PC-9 (cell line): ENCODE measurements at regions not wholly inside any gene's neighbourhood (a gene's known extent, or its start where the extent isn't known, plus 50 kb on each side); places are given as distances from the start of the nearest gene placed in this dataset.

ENCODE experiments used
- BruUV-seq: library from RNA; stranded (reverse); fragments of 400-500 nt; replicated peaks from 2 replicates; lab custom pipeline; 2021; lab: Mats Ljungman, UMichigan
- CTCF ChIA-PET: fragments of 300-600 bp; sonication (Branson Sonifier 250); formaldehyde crosslinking; loops from one replicate; lab custom pipeline; 2022; ENCODE audit warnings: antibody characterized with exemption; lab: Charles Lee
- POLR2A ChIA-PET: fragments of 300-600 bp; sonication (Branson Sonifier 250); formaldehyde crosslinking; loops from one replicate; lab custom pipeline; 2022; ENCODE audit warnings: antibody characterized with exemption; ENCODE audit not compliant: unreplicated experiment; lab: Charles Lee
- DNase-seq, 2 experiments: peaks; one replicate each; pipeline versions ENCODE4 v3.0.0 to v3.0.0-alpha.2; 2015 to 2022; ENCODE audit warnings: mixed read lengths in 1 of 2
- H2AFZ ChIP-seq: fragments of 200-600 bp; sonication (generic); 2 replicates; pipeline ENCODE4 v1.8.1; 2017; ENCODE audit warnings: antibody characterized with exemption
- H3F3A ChIP-seq: fragments of 200-600 bp; sonication (generic); 2 replicates; pipeline ENCODE4 v1.8.1; 2017; ENCODE audit warnings: antibody characterized with exemption, mild to moderate bottlenecking, low read depth; ENCODE audit not compliant: insufficient read depth
- H3K27ac ChIP-seq: fragments of 200-600 bp; sonication (generic); 2 replicates; pipeline ENCODE4 v1.6.1; 2016; ENCODE audit warnings: mixed run types
- H3K27me3 ChIP-seq: fragments of 200-600 bp; sonication (generic); 2 replicates; pipeline ENCODE4 v1.6.1; 2016; ENCODE audit warnings: low read depth, mixed run types; ENCODE audit not compliant: insufficient read depth
- H3K36me3 ChIP-seq: fragments of 200-600 bp; sonication (generic); 2 replicates; pipeline ENCODE4 v1.6.1; 2016; ENCODE audit warnings: low read depth, mixed run types
- H3K4me1 ChIP-seq: fragments of 200-600 bp; sonication (generic); replicated peaks from 2 replicates; pipeline ENCODE4 v1.6.1; 2016; ENCODE audit warnings: mixed run types; ENCODE audit not compliant: insufficient read depth
- H3K4me2 ChIP-seq: fragments of 200-600 bp; sonication (generic); 2 replicates; pipeline ENCODE4 v1.6.1; 2017; ENCODE audit warnings: mixed run types
- H3K4me3 ChIP-seq: fragments of 200-600 bp; sonication (generic); 2 replicates; pipeline ENCODE4 v1.6.1; 2016; ENCODE audit warnings: mixed run types
- H3K79me2 ChIP-seq: fragments of 200-600 bp; sonication (generic); 2 replicates; pipeline ENCODE4 v1.6.1; 2017; ENCODE audit warnings: low read depth, mixed run types
- H3K9me2 ChIP-seq: fragments of 200-600 bp; sonication (generic); 2 replicates; pipeline ENCODE4 v1.8.1; 2017; ENCODE audit warnings: mild to moderate bottlenecking; ENCODE audit not compliant: insufficient read depth
- H3K9me3 ChIP-seq: fragments of 200-600 bp; sonication (generic); 2 replicates; pipeline ENCODE4 v1.8.1; 2016; ENCODE audit warnings: low read depth; ENCODE audit not compliant: insufficient read depth
- H4K20me1 ChIP-seq: fragments of 200-600 bp; sonication (generic); 2 replicates; pipeline ENCODE4 v1.8.1; 2017; ENCODE audit not compliant: insufficient read depth
- EZH2 ChIP-seq: fragments of 200-600 bp; sonication (generic); IDR thresholded peaks from 2 replicates; pipeline ENCODE4 v1.8.0; 2017; ENCODE audit warnings: antibody characterized with exemption, low read depth
- intact Hi-C: fragments of 100-400 bp; cut with micrococcal nuclease; formaldehyde crosslinking; loops from one replicate; pipeline ENCODE4 v1.10.0; 2022; ENCODE audit not compliant: unreplicated experiment
- TF ChIP-seq, protein P1 (sequence below): fragments of 200-600 bp; sonication (generic); conservative IDR thresholded peaks from 2 replicates; pipeline ENCODE4 v1.6.1; 2017; ENCODE audit warnings: mixed run types, antibody characterized with exemption, mild to moderate bottlenecking, moderate library complexity

- H3K4me3 ChIP-seq: no peak overlapping the region
- H3K36me3 ChIP-seq: no peaks in the 10 kb centered on the region
- H3K27me3 ChIP-seq: peaks cover 50% of the 10 kb centered on the region
- H4K20me1 ChIP-seq: no peaks in the 10 kb centered on the region
- TF ChIP-seq, protein P1, sequence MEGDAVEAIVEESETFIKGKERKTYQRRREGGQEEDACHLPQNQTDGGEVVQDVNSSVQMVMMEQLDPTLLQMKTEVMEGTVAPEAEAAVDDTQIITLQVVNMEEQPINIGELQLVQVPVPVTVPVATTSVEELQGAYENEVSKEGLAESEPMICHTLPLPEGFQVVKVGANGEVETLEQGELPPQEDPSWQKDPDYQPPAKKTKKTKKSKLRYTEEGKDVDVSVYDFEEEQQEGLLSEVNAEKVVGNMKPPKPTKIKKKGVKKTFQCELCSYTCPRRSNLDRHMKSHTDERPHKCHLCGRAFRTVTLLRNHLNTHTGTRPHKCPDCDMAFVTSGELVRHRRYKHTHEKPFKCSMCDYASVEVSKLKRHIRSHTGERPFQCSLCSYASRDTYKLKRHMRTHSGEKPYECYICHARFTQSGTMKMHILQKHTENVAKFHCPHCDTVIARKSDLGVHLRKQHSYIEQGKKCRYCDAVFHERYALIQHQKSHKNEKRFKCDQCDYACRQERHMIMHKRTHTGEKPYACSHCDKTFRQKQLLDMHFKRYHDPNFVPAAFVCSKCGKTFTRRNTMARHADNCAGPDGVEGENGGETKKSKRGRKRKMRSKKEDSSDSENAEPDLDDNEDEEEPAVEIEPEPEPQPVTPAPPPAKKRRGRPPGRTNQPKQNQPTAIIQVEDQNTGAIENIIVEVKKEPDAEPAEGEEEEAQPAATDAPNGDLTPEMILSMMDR: no peak
- no peak for TF ChIP-seq EZH2
- H3K9me3 ChIP-seq: no peaks in the 10 kb centered on the region; the same call in 1 of the 2 replicates
- intact Hi-C loops: no loop called here
- no peak overlapping the region for H3K4me2 ChIP-seq
- no peaks in the 10 kb centered on the region for H3K9me2 ChIP-seq
- DNase-seq: no peak
- no peak overlapping the region for H2AFZ ChIP-seq
- no peaks in the 10 kb centered on the region for H3K4me1 ChIP-seq
- POLR2A ChIA-PET: no interaction called here
- no peaks in the 10 kb centered on the region for H3F3A ChIP-seq
- no peaks in the 10 kb centered on the region for H3K79me2 ChIP-seq
- no TSS peak for BruUV-seq
- CTCF ChIA-PET: no interaction called here
- no peak overlapping the region for H3K27ac ChIP-seq
Observed at GRCh38 chr6:15849395-15849794, 186.6 kb upstream of the DTNBP1 start.

DNA sequence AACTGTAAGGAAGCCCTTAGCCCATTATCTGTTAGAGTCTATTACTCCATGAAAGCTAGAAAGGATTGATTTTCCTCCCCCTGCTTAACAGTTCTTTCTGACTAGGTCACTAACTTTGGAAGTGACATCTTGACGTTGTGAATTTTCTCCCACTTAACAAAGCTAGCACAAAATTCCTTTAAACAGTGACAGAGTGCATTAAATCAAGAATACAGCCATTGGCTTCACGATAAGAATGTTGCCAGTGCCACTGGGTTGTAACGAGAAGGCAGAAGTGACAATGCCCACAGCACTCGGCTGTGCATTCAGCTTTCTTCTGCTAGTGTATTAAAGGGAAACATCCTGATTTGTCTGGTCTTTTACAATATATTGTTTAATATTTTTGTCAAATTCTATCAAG lies 182.7 kb upstream of the DTNBP1 start:
- H3K36me3 ChIP-seq: no peaks in the 10 kb centered on the region
- no peak overlapping the region for H3K4me3 ChIP-seq
- H3K79me2 ChIP-seq: no peaks in the 10 kb centered on the region
- H3K27ac ChIP-seq: no peak overlapping the region
- no peak for DNase-seq
- H3K4me1 ChIP-seq: no peaks in the 10 kb centered on the region
- no peaks in the 10 kb centered on the region for H3K9me2 ChIP-seq
- ChIA-PET CTCF (no interaction called here), POLR2A (no interaction called here)
- no TSS peak for BruUV-seq
- no peaks in the 10 kb centered on the region for H4K20me1 ChIP-seq
- H2AFZ ChIP-seq: no peak overlapping the region
- H3K27me3 ChIP-seq: peaks cover 75% of the 10 kb centered on the region
- H3F3A ChIP-seq: no peaks in the 10 kb centered on the region
- intact Hi-C loops: no loop called here
- H3K4me2 ChIP-seq: no peak overlapping the region
- TF ChIP-seq, protein P1: no peak
- no peak for TF ChIP-seq EZH2
- H3K9me3 ChIP-seq: no peaks in the 10 kb centered on the region; the same call in 1 of the 2 replicates

DNA sequence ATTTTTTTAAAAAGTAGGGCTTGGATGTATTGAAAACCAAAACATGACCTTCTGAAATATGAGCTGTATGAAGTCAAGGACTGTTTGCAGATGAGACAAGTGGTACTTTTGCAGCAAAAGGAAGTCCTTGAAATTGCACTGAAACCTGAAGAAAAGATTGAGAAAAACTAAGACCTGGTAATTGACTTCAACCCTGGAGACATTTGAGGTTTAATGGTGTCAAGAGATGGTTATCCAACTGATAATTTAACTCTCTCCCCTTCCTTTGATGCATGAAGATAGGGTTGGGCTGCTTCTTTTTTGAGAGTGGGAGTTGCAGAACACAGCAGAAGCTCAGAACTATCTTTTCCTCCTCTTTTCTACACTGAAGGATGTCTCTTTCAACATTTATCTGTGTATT lies 180.9 kb upstream of the DTNBP1 start:
- TF ChIP-seq EZH2: no peak
- TF ChIP-seq, protein P1: no peak
- no peak overlapping the region for H2AFZ ChIP-seq
- H3K36me3 ChIP-seq: no peaks in the 10 kb centered on the region
- intact Hi-C loops: no loop called here
- peaks cover 73% of the 10 kb centered on the region for H3K27me3 ChIP-seq
- ChIA-PET POLR2A (no interaction called here), CTCF (no interaction called here)
- no peaks in the 10 kb centered on the region for H3K79me2 ChIP-seq
- no peak for DNase-seq
- H4K20me1 ChIP-seq: no peaks in the 10 kb centered on the region
- H3K4me3 ChIP-seq: no peak overlapping the region
- no TSS peak for BruUV-seq
- H3K9me2 ChIP-seq: no peaks in the 10 kb centered on the region
- H3K4me2 ChIP-seq: no peak overlapping the region
- H3K4me1 ChIP-seq: no peaks in the 10 kb centered on the region
- no peaks in the 10 kb centered on the region; the same call in 1 of the 2 replicates for H3K9me3 ChIP-seq
- no peak overlapping the region for H3K27ac ChIP-seq
- H3F3A ChIP-seq: no peaks in the 10 kb centered on the region
